ENCODE measurements at regions not wholly inside any gene's neighbourhood (a gene's known extent, or its start where the extent isn't known, plus 50 kb on each side); places are given as distances from the start of the nearest gene placed in this dataset.

GRCh38 chr6:167721291-167721690, 105.4 kb upstream of the AFDN start:
- ChIA-PET POLR2A (no interaction called here), CTCF (no interaction called here)
- no peak for DNase-seq (ENCODE audit: low read depth, low spot score)
- H3K9me3 ChIP-seq (ENCODE audit: control insufficient read depth, insufficient read depth, low read length), result peaks cover 64% of the 10 kb centered on the region
- H3K27ac ChIP-seq (ENCODE audit: low read depth, low read length), result no peak overlapping the region
- TF ChIP-seq CTCF (IDR thresholded peaks at IDR 0.05; ENCODE audit: low read depth, low read length), result no peak
- H3K27me3 ChIP-seq (ENCODE audit: control insufficient read depth, insufficient read depth, low read length), result no peaks in the 10 kb centered on the region
- no peak overlapping the region for H3K4me3 ChIP-seq (ENCODE audit: low read depth, low read length)

GRCh38 chr6:167722634-167723309, 103.9 kb upstream of the AFDN start:
- peaks cover 56% of the 10 kb centered on the region for H3K9me3 ChIP-seq (ENCODE audit: control insufficient read depth, insufficient read depth, low read length)
- CTCF ChIA-PET, result no interaction called here
- H3K27ac ChIP-seq (ENCODE audit: low read depth, low read length), result no peak overlapping the region
- H3K4me3 ChIP-seq (ENCODE audit: low read depth, low read length), result no peak overlapping the region
- TF ChIP-seq CTCF (IDR thresholded peaks at IDR 0.05; ENCODE audit: low read depth, low read length), result no peak
- no peak for DNase-seq (ENCODE audit: low read depth, low spot score)
- H3K27me3 ChIP-seq (ENCODE audit: control insufficient read depth, insufficient read depth, low read length), result no peaks in the 10 kb centered on the region
- POLR2A ChIA-PET, result no interaction called here

GRCh38 chr6:167726043-167726621, 100.6 kb upstream of the AFDN start:
- Histone ChIP-seq H3K9me3 (ENCODE audit: control insufficient read depth, insufficient read depth, low read length) (peaks cover 44% of the 10 kb centered on the region), H3K4me3 (ENCODE audit: low read depth, low read length) (no peak overlapping the region), H3K27ac (ENCODE audit: low read depth, low read length) (no peak overlapping the region), H3K27me3 (ENCODE audit: control insufficient read depth, insufficient read depth, low read length) (no peaks in the 10 kb centered on the region)
- ChIA-PET CTCF (no interaction called here), POLR2A (no interaction called here)
- DNase-seq (ENCODE audit: low read depth, low spot score), result no peak
- no peak for TF ChIP-seq CTCF (IDR thresholded peaks at IDR 0.05; ENCODE audit: low read depth, low read length)

GRCh38 chr6:167730441-167730840, 96.3 kb upstream of the AFDN start:
- ChIA-PET CTCF (no interaction called here), POLR2A (no interaction called here)
- Histone ChIP-seq H3K27ac (ENCODE audit: low read depth, low read length) (no peak overlapping the region), H3K9me3 (ENCODE audit: control insufficient read depth, insufficient read depth, low read length) (peaks cover 53% of the 10 kb centered on the region), H3K4me3 (ENCODE audit: low read depth, low read length) (no peak overlapping the region), H3K27me3 (ENCODE audit: control insufficient read depth, insufficient read depth, low read length) (no peaks in the 10 kb centered on the region)
- DNase-seq (ENCODE audit: low read depth, low spot score), result no peak
- TF ChIP-seq CTCF (IDR thresholded peaks at IDR 0.05; ENCODE audit: low read depth, low read length), result no peak

GRCh38 chr6:167731216-167731615, 95.5 kb upstream of the AFDN start:
- H3K27ac ChIP-seq (ENCODE audit: low read depth, low read length), result no peak overlapping the region
- POLR2A ChIA-PET, result no interaction called here
- no peak overlapping the region for H3K4me3 ChIP-seq (ENCODE audit: low read depth, low read length)
- TF ChIP-seq CTCF (IDR thresholded peaks at IDR 0.05; ENCODE audit: low read depth, low read length), result no peak
- CTCF ChIA-PET, result no interaction called here
- no peaks in the 10 kb centered on the region for H3K27me3 ChIP-seq (ENCODE audit: control insufficient read depth, insufficient read depth, low read length)
- H3K9me3 ChIP-seq (ENCODE audit: control insufficient read depth, insufficient read depth, low read length), result peaks cover 53% of the 10 kb centered on the region
- DNase-seq (ENCODE audit: low read depth, low spot score), result no peak
